GM19043 (cell line): ENCODE measurements at regions not wholly inside any gene's neighbourhood (a gene's known extent, or its start where the extent isn't known, plus 50 kb on each side); places are given as distances from the start of the nearest gene placed in this dataset.

Source experiments
- ATAC-seq: cut with Tn5 transposase; IDR thresholded peaks from one replicate; pipeline ENCODE4 v1.9.1; 2021; ENCODE audit warnings: low read depth; ENCODE audit not compliant: unreplicated experiment

GRCh38 chr2:66382091-66382490, 52.8 kb upstream of the MEIS1 start:
- no peak for ATAC-seq

GRCh38 chr2:66379473-66379872, 55.5 kb upstream of the MEIS1 start:
- no peak for ATAC-seq

GRCh38 chr2:66377832-66378231, 57.1 kb upstream of the MEIS1 start:
- no peak for ATAC-seq

- no peak for ATAC-seq
Observed at GRCh38 chr2:66370824-66371223, 64.1 kb upstream of the MEIS1 start.

- ATAC-seq = no peak
Observed at GRCh38 chr2:66366619-66367018, 68.3 kb upstream of the MEIS1 start.

GRCh38 chr2:66364495-66365333, 70.2 kb upstream of the MEIS1 start:
- ATAC-seq = no peak

GRCh38 chr2:66362701-66363100, 72.2 kb upstream of the MEIS1 start:
- ATAC-seq = no peak

- ATAC-seq = no peak
Observed at GRCh38 chr2:66346231-66346664, 88.7 kb upstream of the MEIS1 start.

GRCh38 chr2:66344087-66344663, 90.8 kb upstream of the MEIS1 start:
- no peak for ATAC-seq

GRCh38 chr2:66343259-66343658, 91.7 kb upstream of the MEIS1 start:
- no peak for ATAC-seq

GRCh38 chr2:66340521-66340920, 94.4 kb upstream of the MEIS1 start:
- no peak for ATAC-seq

- ATAC-seq = no peak
Observed at GRCh38 chr2:66334237-66335029, 100.5 kb upstream of the MEIS1 start.

- no peak for ATAC-seq
Observed at GRCh38 chr2:66331176-66331575, 103.7 kb upstream of the MEIS1 start.

- ATAC-seq = no peak
Observed at GRCh38 chr2:66329081-66329605, 105.8 kb upstream of the MEIS1 start.

- ATAC-seq = no peak
Observed at GRCh38 chr2:66327066-66327740, 107.7 kb upstream of the MEIS1 start.

- ATAC-seq = no peak
Observed at GRCh38 chr2:66324909-66325528, 109.9 kb upstream of the MEIS1 start.

GRCh38 chr2:66324356-66324755, 110.6 kb upstream of the MEIS1 start:
- no peak for ATAC-seq

GRCh38 chr2:66323406-66323805, 111.5 kb upstream of the MEIS1 start:
- no peak for ATAC-seq

GRCh38 chr2:66322506-66323260, 112.2 kb upstream of the MEIS1 start:
- ATAC-seq = no peak
